ENCODE measurements at regions not wholly inside any gene's neighbourhood (a gene's known extent, or its start where the extent isn't known, plus 50 kb on each side); places are given as distances from the start of the nearest gene placed in this dataset.

- Histone ChIP-seq H3K4me1 (ENCODE audit: control extremely low read depth in 1 of 4, control insufficient read depth in 4 of 4, insufficient read depth in 4 of 4, low read length in 3 of 4) (no peaks in the 10 kb centered on the region), H3K9me3 (ENCODE audit: control extremely low read depth in 1 of 5, control insufficient read depth in 4 of 5, insufficient read depth in 2 of 5, low read depth in 1 of 5, low read length in 4 of 5) (peaks cover 0 to 9% (median 0%) of the 10 kb centered on the region in 5 experiments), H3K27ac (ENCODE audit: insufficient read depth in 1 of 2, low read depth in 1 of 2, low read length in 2 of 2, poor library complexity in 1 of 2, severe bottlenecking in 2 of 2) (no peak overlapping the region), H3K4me3 (ENCODE audit: control insufficient read depth in 1 of 7, extremely low read depth in 1 of 7, insufficient read depth in 4 of 7, low read depth in 2 of 7, low read length in 6 of 7) (no peak overlapping the region), H3K27me3 (replicated peaks in 2 of 5; ENCODE audit: control insufficient read depth in 4 of 5, insufficient read depth in 5 of 5, low read length in 4 of 5) (no peaks in the 10 kb centered on the region), H3K36me3 (ENCODE audit: control insufficient read depth in 4 of 4, insufficient read depth in 4 of 4, low read length in 3 of 4) (no peaks in the 10 kb centered on the region)
- 100% methylated on average over 3 of the region's 4 CpGs for WGBS (ENCODE audit: insufficient coverage)
- no peak for DNase-seq
- ChIA-PET CTCF (interaction anchor here (0.8 kb wide), 2 partner anchors 13 to 31 kb away, joined by 3 read pairs; no protein-coding TSS in a partner anchor), POLR2A (no interaction called here)
Measured at GRCh38 chr11:69365558-69365957, 71.6 kb downstream of the MYEOV start.

- Histone ChIP-seq H3K9me3 (ENCODE audit: control extremely low read depth in 1 of 5, control insufficient read depth in 4 of 5, insufficient read depth in 2 of 5, low read depth in 1 of 5, low read length in 4 of 5) (peaks cover 0 to 9% (median 0%) of the 10 kb centered on the region in 5 experiments), H3K4me1 (ENCODE audit: control extremely low read depth in 1 of 4, control insufficient read depth in 4 of 4, insufficient read depth in 4 of 4, low read length in 3 of 4) (no peaks in the 10 kb centered on the region), H3K27ac (ENCODE audit: insufficient read depth in 1 of 2, low read depth in 1 of 2, low read length in 2 of 2, poor library complexity in 1 of 2, severe bottlenecking in 2 of 2) (no peak overlapping the region), H3K27me3 (replicated peaks in 2 of 5; ENCODE audit: control insufficient read depth in 4 of 5, insufficient read depth in 5 of 5, low read length in 4 of 5) (no peaks in the 10 kb centered on the region), H3K36me3 (ENCODE audit: control insufficient read depth in 4 of 4, insufficient read depth in 4 of 4, low read length in 3 of 4) (no peaks in the 10 kb centered on the region), H3K4me3 (ENCODE audit: control insufficient read depth in 1 of 7, extremely low read depth in 1 of 7, insufficient read depth in 4 of 7, low read depth in 2 of 7, low read length in 6 of 7) (no peak overlapping the region)
- ChIA-PET POLR2A (no interaction called here), CTCF (interaction anchor here (1.2 kb wide), 1 partner anchor 17 kb away, joined by 3 read pairs; no protein-coding TSS in a partner anchor)
- no peak for DNase-seq
- no CpG with 5 or more reads among the region's 3 CpGs for WGBS (ENCODE audit: insufficient coverage)
Measured at GRCh38 chr11:69366591-69366990, 72.6 kb downstream of the MYEOV start.

DNA sequence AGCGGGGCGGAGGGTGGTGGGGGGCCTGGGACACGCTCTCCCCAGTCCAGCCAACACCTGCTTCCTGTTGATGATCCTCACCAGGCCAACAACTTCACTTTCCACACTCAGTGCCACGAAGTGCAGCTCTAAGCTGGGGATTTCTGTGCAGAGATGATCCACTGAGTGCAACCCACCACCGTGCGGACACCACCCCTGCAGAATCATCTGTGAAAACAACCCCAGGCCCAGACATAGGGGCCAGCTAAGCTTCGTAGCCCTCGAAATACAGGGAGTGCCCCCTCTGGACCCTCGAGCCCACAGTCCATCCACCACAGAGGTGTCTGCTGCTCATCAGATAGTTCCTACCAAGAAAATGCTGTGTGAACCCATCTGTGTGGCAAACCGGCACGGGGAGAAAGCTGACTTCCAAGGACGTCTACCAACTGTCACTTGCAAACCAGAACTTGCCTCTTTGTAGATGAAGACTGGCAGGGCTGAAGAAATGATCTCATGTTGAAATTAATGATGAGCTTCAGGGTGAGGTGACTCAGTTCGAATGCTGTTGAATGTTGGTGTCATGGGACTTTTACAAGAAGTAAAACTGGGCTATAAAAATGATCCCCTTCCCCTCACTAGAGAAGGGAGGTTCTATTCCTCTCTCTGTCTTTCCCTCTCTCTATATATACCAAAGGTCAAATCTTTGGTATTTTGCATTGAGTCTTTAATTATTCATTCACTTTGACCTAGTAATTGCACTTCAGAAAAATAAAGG lies 73.4 kb downstream of the MYEOV start:
- Histone ChIP-seq H3K27ac (ENCODE audit: insufficient read depth in 1 of 2, low read depth in 1 of 2, low read length in 2 of 2, poor library complexity in 1 of 2, severe bottlenecking in 2 of 2) (no peak overlapping the region), H3K27me3 (replicated peaks in 2 of 5; ENCODE audit: control insufficient read depth in 4 of 5, insufficient read depth in 5 of 5, low read length in 4 of 5) (no peaks in the 10 kb centered on the region), H3K4me1 (ENCODE audit: control extremely low read depth in 1 of 4, control insufficient read depth in 4 of 4, insufficient read depth in 4 of 4, low read length in 3 of 4) (no peaks in the 10 kb centered on the region), H3K36me3 (ENCODE audit: control insufficient read depth in 4 of 4, insufficient read depth in 4 of 4, low read length in 3 of 4) (no peaks in the 10 kb centered on the region), H3K9me3 (ENCODE audit: control extremely low read depth in 1 of 5, control insufficient read depth in 4 of 5, insufficient read depth in 2 of 5, low read depth in 1 of 5, low read length in 4 of 5) (peaks cover 0 to 9% (median 0%) of the 10 kb centered on the region in 5 experiments), H3K4me3 (ENCODE audit: control insufficient read depth in 1 of 7, extremely low read depth in 1 of 7, insufficient read depth in 4 of 7, low read depth in 2 of 7, low read length in 6 of 7) (no peak overlapping the region)
- DNase-seq = no peak
- ChIA-PET CTCF (interaction anchor here (0.7 to 1.2 kb wide), 2 partner anchors 8 to 16 kb away, joined by 3 to 4 read pairs; no protein-coding TSS in a partner anchor), POLR2A (no interaction called here)
- WGBS (ENCODE audit: insufficient coverage) = 93% methylated on average over 12 of the region's 13 CpGs

- no peak for DNase-seq
- H3K9me3 ChIP-seq (ENCODE audit: control extremely low read depth in 1 of 5, control insufficient read depth in 4 of 5, insufficient read depth in 2 of 5, low read depth in 1 of 5, low read length in 4 of 5) = peaks cover 0 to 9% (median 0%) of the 10 kb centered on the region in 5 experiments
- no peaks in the 10 kb centered on the region for H3K4me1 ChIP-seq (ENCODE audit: control extremely low read depth in 1 of 4, control insufficient read depth in 4 of 4, insufficient read depth in 4 of 4, low read length in 3 of 4)
- WGBS (ENCODE audit: insufficient coverage) = 91% methylated on average over 6 of the region's 10 CpGs
- ChIA-PET CTCF (no interaction called here), POLR2A (no interaction called here)
- no peaks in the 10 kb centered on the region for H3K27me3 ChIP-seq (replicated peaks in 2 of 5; ENCODE audit: control insufficient read depth in 4 of 5, insufficient read depth in 5 of 5, low read length in 4 of 5)
- no peaks in the 10 kb centered on the region for H3K36me3 ChIP-seq (ENCODE audit: control insufficient read depth in 4 of 4, insufficient read depth in 4 of 4, low read length in 3 of 4)
- no peak overlapping the region for H3K4me3 ChIP-seq (ENCODE audit: control insufficient read depth in 1 of 7, extremely low read depth in 1 of 7, insufficient read depth in 4 of 7, low read depth in 2 of 7, low read length in 6 of 7)
- no peak overlapping the region for H3K27ac ChIP-seq (ENCODE audit: insufficient read depth in 1 of 2, low read depth in 1 of 2, low read length in 2 of 2, poor library complexity in 1 of 2, severe bottlenecking in 2 of 2)
Measured at GRCh38 chr11:69368119-69368880, 74.3 kb downstream of the MYEOV start.

GRCh38 chr11:69369210-69369825 lies 75.4 kb downstream of the MYEOV start:
- CTCF ChIA-PET = no interaction called here
- Histone ChIP-seq H3K4me3 (ENCODE audit: control insufficient read depth in 1 of 7, extremely low read depth in 1 of 7, insufficient read depth in 4 of 7, low read depth in 2 of 7, low read length in 6 of 7) (no peak overlapping the region), H3K4me1 (ENCODE audit: control extremely low read depth in 1 of 4, control insufficient read depth in 4 of 4, insufficient read depth in 4 of 4, low read length in 3 of 4) (peaks cover 0 to 5% (median 5%) of the 10 kb centered on the region in 4 experiments), H3K27me3 (replicated peaks in 2 of 5; ENCODE audit: control insufficient read depth in 4 of 5, insufficient read depth in 5 of 5, low read length in 4 of 5) (no peaks in the 10 kb centered on the region), H3K27ac (ENCODE audit: insufficient read depth in 1 of 2, low read depth in 1 of 2, low read length in 2 of 2, poor library complexity in 1 of 2, severe bottlenecking in 2 of 2) (no peak overlapping the region), H3K9me3 (ENCODE audit: control extremely low read depth in 1 of 5, control insufficient read depth in 4 of 5, insufficient read depth in 2 of 5, low read depth in 1 of 5, low read length in 4 of 5) (peaks cover 0 to 9% (median 0%) of the 10 kb centered on the region in 5 experiments), H3K36me3 (ENCODE audit: control insufficient read depth in 4 of 4, insufficient read depth in 4 of 4, low read length in 3 of 4) (no peaks in the 10 kb centered on the region)
- peak in 1 of 3 donors; percentile 35 for DNase-seq
- 100% methylated on average over 2 of the region's 5 CpGs for WGBS (ENCODE audit: insufficient coverage)
- POLR2A ChIA-PET = no interaction called here

DNA sequence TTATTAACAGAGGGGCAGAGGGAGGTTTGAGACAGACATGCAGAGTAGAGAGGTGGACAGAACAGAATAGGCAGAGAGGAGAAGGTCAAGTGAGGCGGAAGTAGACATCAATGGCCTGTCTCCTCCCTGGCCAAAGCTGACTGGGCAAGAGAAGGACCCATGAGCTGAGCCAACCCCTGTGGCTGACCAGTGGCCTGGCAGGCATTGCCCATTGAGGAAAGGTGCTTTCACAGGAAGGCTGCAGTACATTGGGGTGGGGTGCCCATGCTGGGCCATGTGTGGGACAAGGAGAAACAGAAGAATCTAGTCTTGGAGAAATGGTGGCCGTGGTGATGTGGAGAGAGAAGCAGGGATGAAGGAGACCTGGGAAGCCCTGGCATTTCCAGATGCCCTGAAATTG lies 76.0 kb downstream of the MYEOV start:
- Histone ChIP-seq H3K36me3 (ENCODE audit: control insufficient read depth in 4 of 4, insufficient read depth in 4 of 4, low read length in 3 of 4) (no peaks in the 10 kb centered on the region), H3K9me3 (ENCODE audit: control extremely low read depth in 1 of 5, control insufficient read depth in 4 of 5, insufficient read depth in 2 of 5, low read depth in 1 of 5, low read length in 4 of 5) (peaks cover 0 to 9% (median 0%) of the 10 kb centered on the region in 5 experiments), H3K27ac (ENCODE audit: insufficient read depth in 1 of 2, low read depth in 1 of 2, low read length in 2 of 2, poor library complexity in 1 of 2, severe bottlenecking in 2 of 2) (no peak overlapping the region), H3K4me1 (ENCODE audit: control extremely low read depth in 1 of 4, control insufficient read depth in 4 of 4, insufficient read depth in 4 of 4, low read length in 3 of 4) (peaks cover 0 to 11% (median 11%) of the 10 kb centered on the region in 4 experiments), H3K27me3 (replicated peaks in 2 of 5; ENCODE audit: control insufficient read depth in 4 of 5, insufficient read depth in 5 of 5, low read length in 4 of 5) (no peaks in the 10 kb centered on the region), H3K4me3 (ENCODE audit: control insufficient read depth in 1 of 7, extremely low read depth in 1 of 7, insufficient read depth in 4 of 7, low read depth in 2 of 7, low read length in 6 of 7) (no peak overlapping the region)
- ChIA-PET POLR2A (no interaction called here), CTCF (no interaction called here)
- 100% methylated on average over 1 of the region's 2 CpGs for WGBS (ENCODE audit: insufficient coverage)
- no peak for DNase-seq

All from common myeloid progenitor, CD34-positive (primary cell).